GM12878 (cell line): ENCODE measurements at regions not wholly inside any gene's neighbourhood (a gene's known extent, or its start where the extent isn't known, plus 50 kb on each side); places are given as distances from the start of the nearest gene placed in this dataset.

Source experiments
- ATAC-seq: fragments of 200-7000 bp; cut with Tn5 transposase; 3 replicates; pipeline ENCODE4 v1.9.1; 2020; ENCODE audit warnings: mild to moderate bottlenecking, moderate library complexity
- BruUV-seq: library from RNA; stranded (reverse); fragments of 400-500 nt; replicated peaks from 2 replicates; lab custom pipeline; 2021; lab: Mats Ljungman, UMichigan
- CTCF ChIA-PET: fragments of 300-600 bp; sonication (Branson Sonifier 250); formaldehyde crosslinking; extraction: SDS; loops from one replicate; lab custom pipeline; 2021; ENCODE audit warnings: inconsistent platforms; lab: Yijun Ruan, JAX
- POLR2A ChIA-PET: fragments of 350-600 bp; formaldehyde crosslinking; extraction: SDS; loops from one replicate; lab custom pipeline; 2021; ENCODE audit warnings: inconsistent platforms; lab: Charles Lee
- RAD21 ChIA-PET: fragments of 300-600 bp; sonication (Branson Sonifier 250); formaldehyde crosslinking; loops from one replicate; lab custom pipeline; 2023; ENCODE audit warnings: antibody characterized with exemption; ENCODE audit not compliant: unreplicated experiment; lab: Charles Lee
- SMC1A ChIA-PET: fragments of 300-600 bp; sonication (Branson Sonifier 250); formaldehyde crosslinking; loops from one replicate; lab custom pipeline; 2023; ENCODE audit not compliant: unreplicated experiment, uncharacterized antibody; lab: Charles Lee
- DNase-seq: peaks from one replicate; pipeline ENCODE4 v3.0.0-alpha.2; 2011; ENCODE audit warnings: low read depth, low spot score
- FAIRE-seq: peaks from 3 replicates; lab custom pipeline; 2011; peaks lifted over from hg19 to GRCh38; lab: Jason Lieb, UNC
- H2AFZ ChIP-seq: 2 replicates; pipeline ENCODE4 v1.6.0; 2011; ENCODE audit warnings: low read depth, low read length, control low read depth; ENCODE audit not compliant: control insufficient read depth
- H3K27ac ChIP-seq: 2 replicates; pipeline ENCODE4 v1.5.1; 2011; ENCODE audit warnings: control low read depth; ENCODE audit not compliant: control insufficient read depth, insufficient read depth
- H3K27me3 ChIP-seq, 2 experiments: replicated peaks in 1 of 2; 2 replicates each; pipeline versions ENCODE4 v1.6.0 to v1.6.1; 2011; ENCODE audit warnings: low read length in 1 of 2; ENCODE audit not compliant: control insufficient read depth in 2 of 2, insufficient read depth in 2 of 2
- H3K36me3 ChIP-seq, 2 experiments: 2 replicates each; pipeline ENCODE4 v1.5.1; 2011; ENCODE audit warnings: low read length in 1 of 2; ENCODE audit not compliant: control insufficient read depth in 2 of 2, insufficient read depth in 2 of 2
- H3K4me1 ChIP-seq: 2 replicates; pipeline ENCODE4 v1.6.1; 2011; ENCODE audit warnings: mild to moderate bottlenecking, low read length, moderate library complexity, mixed read lengths; ENCODE audit not compliant: control insufficient read depth, insufficient read depth
- H3K4me2 ChIP-seq: 2 replicates; pipeline ENCODE4 v1.6.0; 2011; ENCODE audit warnings: control low read depth; ENCODE audit not compliant: control insufficient read depth, insufficient read depth
- H3K4me3 ChIP-seq: fragments of 200-600 bp; sonication (generic); 2 replicates; pipeline ENCODE4 v1.5.1; 2016
- H3K79me2 ChIP-seq: 2 replicates; pipeline ENCODE4 v1.6.0; 2011; ENCODE audit warnings: low read length; ENCODE audit not compliant: control insufficient read depth, insufficient read depth
- H3K9ac ChIP-seq: 2 replicates; pipeline ENCODE4 v1.8.0; 2011; ENCODE audit warnings: low read length, control low read depth, mixed read lengths; ENCODE audit not compliant: control insufficient read depth, insufficient read depth
- H3K9me3 ChIP-seq: replicated peaks from 3 replicates; pipeline ENCODE4 v1.5.1; 2011; ENCODE audit warnings: mild to moderate bottlenecking, low read length; ENCODE audit not compliant: control insufficient read depth, insufficient read depth
- H4K20me1 ChIP-seq: 2 replicates; pipeline ENCODE4 v1.6.0; 2011; ENCODE audit not compliant: control insufficient read depth, insufficient read depth
- ATF3 ChIP-seq: IDR thresholded peaks from 2 replicates; pipeline ENCODE4 v1.6.1; 2011; ENCODE audit warnings: low read depth, mild to moderate bottlenecking, low read length, moderate library complexity, borderline replicate concordance; ENCODE audit errors: extremely low read depth
- BCL3 ChIP-seq: IDR thresholded peaks from 2 replicates; pipeline ENCODE4 v1.6.1; 2011; ENCODE audit warnings: borderline replicate concordance, low read depth, mild to moderate bottlenecking, moderate library complexity, low read length; ENCODE audit not compliant: insufficient read depth, poor library complexity, severe bottlenecking
- BCLAF1 ChIP-seq: fragments of 450-650 bp; IDR thresholded peaks from 2 replicates; pipeline ENCODE4 v1.6.1; 2017; ENCODE audit warnings: antibody characterized with exemption, mild to moderate bottlenecking, moderate library complexity
- CBFB ChIP-seq: IDR thresholded peaks from 2 replicates; pipeline ENCODE4 v1.6.1; 2016; ENCODE audit warnings: antibody characterized with exemption, low read depth
- CHD1 ChIP-seq: IDR thresholded peaks from 2 replicates; pipeline ENCODE4 v1.6.1; 2012; ENCODE audit warnings: low read depth, low read length, improper control_type of control experiment
- CHD4 ChIP-seq: fragments of 200-600 bp; sonication (generic); IDR thresholded peaks from 2 replicates; pipeline ENCODE4 v1.6.1; 2016; ENCODE audit warnings: mild to moderate bottlenecking
- FOS ChIP-seq: IDR thresholded peaks from 3 replicates; pipeline ENCODE4 v1.6.1; 2011; ENCODE audit warnings: borderline replicate concordance; ENCODE audit not compliant: insufficient read length; ENCODE audit errors: extremely low read depth
- MEF2B ChIP-seq: fragments of 450-650 bp; IDR thresholded peaks from 2 replicates; pipeline ENCODE4 v1.6.1; 2018; ENCODE audit warnings: mild to moderate bottlenecking, moderate library complexity; ENCODE audit not compliant: partially characterized antibody, poor library complexity, severe bottlenecking
- NFIC ChIP-seq: IDR thresholded peaks from 2 replicates; pipeline ENCODE4 v1.6.1; 2012; ENCODE audit warnings: low read depth, mild to moderate bottlenecking, inconsistent platforms, low read length, moderate library complexity
- NFYB ChIP-seq: IDR thresholded peaks from 2 replicates; pipeline ENCODE4 v1.6.1; 2011; ENCODE audit warnings: low read depth, mild to moderate bottlenecking, low read length, improper control_type of control experiment, moderate library complexity; ENCODE audit not compliant: insufficient read depth
- RELB ChIP-seq: fragments of 450-650 bp; IDR thresholded peaks from 2 replicates; pipeline ENCODE4 v1.6.1; 2017; ENCODE audit warnings: low read depth, mild to moderate bottlenecking, moderate library complexity
- SKIL ChIP-seq: fragments of 450-650 bp; IDR thresholded peaks from 2 replicates; pipeline ENCODE4 v1.6.1; 2017; ENCODE audit warnings: mild to moderate bottlenecking, low read depth, inconsistent platforms; ENCODE audit not compliant: poor library complexity, severe bottlenecking
- TCF12 ChIP-seq: IDR thresholded peaks from 2 replicates; pipeline ENCODE4 v1.6.1; 2011; ENCODE audit warnings: low read depth, mild to moderate bottlenecking, low read length
- YY1 ChIP-seq: IDR thresholded peaks from 2 replicates; pipeline ENCODE4 v1.6.1; 2011; ENCODE audit warnings: low read depth, mild to moderate bottlenecking, low read length
- ZZZ3 ChIP-seq: IDR thresholded peaks from 2 replicates; pipeline ENCODE4 v1.6.1; 2011; ENCODE audit warnings: low read depth; ENCODE audit not compliant: control insufficient read depth, insufficient read length
- WGBS: methylation state at CpG from one replicate; pipeline ENCODE4 v1.1.6; 2016; ENCODE audit warnings: low lambda C conversion rate; ENCODE audit not compliant: insufficient replicate concordance, insufficient coverage; ENCODE audit errors: missing lambda C conversion rate; 5-methylcytosine and 5-hydroxymethylcytosine counted together
- in situ Hi-C: fragments of 300-500 bp; cut with MboI; formaldehyde crosslinking; loops from 9 replicates; pipeline ENCODE4 v1.14.3; 2018; ENCODE audit warnings: mixed read lengths
- intact Hi-C: fragments of 100-400 bp; cut with micrococcal nuclease; formaldehyde crosslinking; loops from one replicate; pipeline ENCODE4 v1.14.2; 2022; ENCODE audit not compliant: unreplicated experiment

GRCh38 chr7:17725821-17726220, 214.5 kb downstream of the SNX13 start:
- Histone ChIP-seq H3K36me3 (no peaks in the 10 kb centered on the region), H3K79me2 (no peaks in the 10 kb centered on the region), H3K9me3 (no peaks in the 10 kb centered on the region), H3K4me1 (no peaks in the 10 kb centered on the region), H2AFZ (no peak overlapping the region), H4K20me1 (no peaks in the 10 kb centered on the region), H3K9ac (no peak overlapping the region), H3K4me2 (no peak overlapping the region), H3K27ac (no peak overlapping the region), H3K4me3 (no peak overlapping the region), H3K27me3 (no peaks in the 10 kb centered on the region; a peak in 1 of 4 replicates)
- no peak for FAIRE-seq
- intact Hi-C loops: no loop called here
- BruUV-seq: no TSS peak
- POLR2A ChIA-PET: interaction anchor here (0.5 kb wide), 1 partner anchor 24 kb away, joined by 4 read pairs; no protein-coding TSS in a partner anchor
- no peak for DNase-seq
- no peak for ATAC-seq
- WGBS: 57% methylated on average over 2 of the region's 2 CpGs
- SMC1A ChIA-PET: interaction anchor here (0.8 to 2.4 kb wide), 4 partner anchors 10 to 44 kb away, joined by 3 to 8 read pairs (median 3); no protein-coding TSS in a partner anchor
- CTCF ChIA-PET: interaction anchor here (0.8 to 1.4 kb wide), 2 partner anchors 19 to 619 kb away, joined by 3 to 4 read pairs; no protein-coding TSS in a partner anchor
- in situ Hi-C loops: no loop called here
- RAD21 ChIA-PET: interaction anchor here (1.2 kb wide), 1 partner anchor 44 kb away, joined by 3 read pairs; no protein-coding TSS in a partner anchor
- TF ChIP-seq MEF2B: no peak
- no peak for TF ChIP-seq NFYB
- no peak for TF ChIP-seq ZZZ3
- no peak for TF ChIP-seq FOS
- no peak for TF ChIP-seq BCLAF1
- TF ChIP-seq CHD4: no peak
- no peak for TF ChIP-seq NFIC
- no peak for TF ChIP-seq RELB
- no peak for TF ChIP-seq TCF12
- TF ChIP-seq CBFB: no peak
- no peak for TF ChIP-seq YY1
- no peak for TF ChIP-seq ATF3
- TF ChIP-seq SKIL: no peak
- TF ChIP-seq CHD1: no peak
- TF ChIP-seq BCL3: no peak
